ENCODE measurements at regions not wholly inside any gene's neighbourhood (a gene's known extent, or its start where the extent isn't known, plus 50 kb on each side); places are given as distances from the start of the nearest gene placed in this dataset.

GRCh38 chr1:229192031-229192430 is 78.9 kb upstream of the RAB4A start:
- no peak for FAIRE-seq
- no peak for DNase-seq (ENCODE audit: insufficient read length, low spot score)
- no peak for TF ChIP-seq CTCF (IDR thresholded peaks at IDR 0.05; ENCODE audit: insufficient read depth, missing control alignments)

- no peak for TF ChIP-seq CTCF (IDR thresholded peaks at IDR 0.05; ENCODE audit: insufficient read depth, missing control alignments)
- no peak for DNase-seq (ENCODE audit: insufficient read length, low spot score)
- FAIRE-seq = peak; percentile 87
These were observed 78.1 kb upstream of the RAB4A start for GRCh38 chr1:229192853-229193252.

- FAIRE-seq (no peak), DNase-seq (ENCODE audit: insufficient read length, low spot score) (no peak)
- TF ChIP-seq CTCF (IDR thresholded peaks at IDR 0.05; ENCODE audit: insufficient read depth, missing control alignments) = no peak
These were observed 76.8 kb upstream of the RAB4A start for GRCh38 chr1:229194096-229194495.

- DNase-seq (ENCODE audit: insufficient read length, low spot score) (no peak), FAIRE-seq (peak; percentile 61)
- TF ChIP-seq CTCF (IDR thresholded peaks at IDR 0.05; ENCODE audit: insufficient read depth, missing control alignments) = no peak
These were observed 75.7 kb upstream of the RAB4A start for GRCh38 chr1:229195246-229195645.

- no peak for TF ChIP-seq CTCF (IDR thresholded peaks at IDR 0.05; ENCODE audit: insufficient read depth, missing control alignments)
- DNase-seq (ENCODE audit: insufficient read length, low spot score) (no peak), FAIRE-seq (no peak)
These were observed 74.3 kb upstream of the RAB4A start for GRCh38 chr1:229196404-229197264.

GRCh38 chr1:229197265-229197585 is 73.7 kb upstream of the RAB4A start:
- no peak for TF ChIP-seq CTCF (IDR thresholded peaks at IDR 0.05; ENCODE audit: insufficient read depth, missing control alignments)
- FAIRE-seq (no peak), DNase-seq (ENCODE audit: insufficient read length, low spot score) (no peak)
